ENCODE measurements at regions not wholly inside any gene's neighbourhood (a gene's known extent, or its start where the extent isn't known, plus 50 kb on each side); places are given as distances from the start of the nearest gene placed in this dataset.

DNA sequence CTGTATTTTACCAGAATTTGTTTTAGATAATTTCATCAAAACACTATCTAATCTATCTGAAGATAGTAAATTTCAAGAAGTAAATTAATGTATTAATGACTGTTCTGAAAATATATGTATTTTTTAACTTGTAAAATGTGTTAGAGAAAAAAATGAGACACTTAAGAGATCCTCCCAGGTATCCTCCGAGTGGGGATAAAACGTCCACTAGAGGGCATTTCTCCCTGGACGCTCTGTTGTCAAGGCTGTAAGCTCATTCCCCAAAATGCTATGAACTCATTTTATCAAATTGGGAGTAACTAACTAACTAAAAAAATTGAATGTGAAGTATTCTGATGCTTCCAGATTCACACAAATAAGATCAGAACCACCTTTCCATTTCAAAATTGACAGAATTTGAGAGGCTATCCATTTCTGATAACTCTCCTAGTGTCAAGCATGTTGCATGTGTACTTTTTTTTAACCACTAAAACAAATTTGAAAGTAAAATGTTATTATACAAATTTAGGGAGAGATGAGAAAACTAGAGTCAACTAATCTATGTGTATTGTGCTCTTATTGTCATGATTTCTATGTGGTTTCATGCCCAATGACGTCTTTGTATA, 337.3 kb upstream of the HS3ST1 start:
- TF ChIP-seq CTCF (IDR thresholded peaks at IDR 0.05; ENCODE audit: low read depth, low read length), result peak; percentile 76
- no peak for TF ChIP-seq EZH2phosphoT487 (IDR thresholded peaks at IDR 0.05; ENCODE audit: low read depth)
